ENCODE measurements at regions not wholly inside any gene's neighbourhood (a gene's known extent, or its start where the extent isn't known, plus 50 kb on each side); places are given as distances from the start of the nearest gene placed in this dataset.

DNA sequence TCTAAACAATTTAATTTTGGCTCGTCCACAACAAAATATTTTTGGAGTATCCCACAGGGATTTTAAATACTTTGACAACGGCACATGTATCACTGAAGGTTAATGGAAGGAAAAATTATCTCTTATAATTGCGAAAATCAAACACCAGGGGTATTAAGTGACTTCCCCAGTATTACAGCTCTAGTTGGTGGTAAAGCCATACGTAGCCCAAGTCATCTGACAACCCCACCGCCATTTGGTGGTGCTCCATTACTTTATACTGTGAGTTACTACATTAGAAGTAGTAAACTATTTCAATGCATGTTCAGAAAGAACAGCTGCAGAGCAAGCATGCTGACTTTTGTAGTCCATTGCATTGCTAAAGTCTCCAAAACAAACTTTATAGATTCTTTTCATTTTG is 179.7 kb downstream of the HGF start:
- no peak for TF ChIP-seq POU2F2 (IDR thresholded peaks at IDR 0.05; ENCODE audit: low read depth, low read length)
- TF ChIP-seq PAX5 (IDR thresholded peaks at IDR 0.05; ENCODE audit: insufficient read depth, low read length, severe bottlenecking), result no peak
- no peak for TF ChIP-seq POLR2AphosphoS5 (IDR thresholded peaks at IDR 0.05; ENCODE audit: low read depth, low read length)
- TF ChIP-seq POLR2A (IDR thresholded peaks at IDR 0.05; ENCODE audit: low read depth, low read length), result no peak
- no peak for TF ChIP-seq TAF1 (IDR thresholded peaks at IDR 0.05; ENCODE audit: low read depth, low read length)
- no peak for TF ChIP-seq SPI1 (IDR thresholded peaks at IDR 0.05; ENCODE audit: low read depth, low read length)
- no peak for DNase-seq (ENCODE audit: insufficient read length, low spot score)
- no peak for FAIRE-seq

DNA sequence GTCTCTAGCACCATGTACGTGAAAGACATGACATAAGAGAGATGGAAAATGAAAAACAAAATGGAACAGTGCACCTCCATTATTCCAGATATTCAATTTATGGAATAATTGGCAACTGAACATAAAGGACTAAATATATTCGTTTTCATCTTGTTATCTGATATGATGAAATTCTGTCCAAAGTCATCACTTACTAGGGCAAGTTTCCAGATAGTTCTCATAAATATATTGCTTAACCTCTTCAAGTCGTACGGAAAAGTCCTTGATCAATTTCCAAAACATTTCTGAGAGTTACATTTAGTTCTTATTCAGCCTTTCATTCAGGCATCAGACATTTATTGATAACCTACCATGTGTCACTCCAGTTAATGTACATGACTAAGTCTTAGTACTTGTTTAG is 185.2 kb downstream of the HGF start:
- FAIRE-seq (no peak), DNase-seq (ENCODE audit: insufficient read length, low spot score) (no peak)
- no peak for TF ChIP-seq SPI1 (IDR thresholded peaks at IDR 0.05; ENCODE audit: low read depth, low read length)
- TF ChIP-seq POU2F2 (IDR thresholded peaks at IDR 0.05; ENCODE audit: low read depth, low read length), result no peak
- TF ChIP-seq TAF1 (IDR thresholded peaks at IDR 0.05; ENCODE audit: low read depth, low read length), result no peak
- TF ChIP-seq PAX5 (IDR thresholded peaks at IDR 0.05; ENCODE audit: insufficient read depth, low read length, severe bottlenecking), result no peak
- no peak for TF ChIP-seq POLR2A (IDR thresholded peaks at IDR 0.05; ENCODE audit: low read depth, low read length)
- no peak for TF ChIP-seq POLR2AphosphoS5 (IDR thresholded peaks at IDR 0.05; ENCODE audit: low read depth, low read length)

DNA sequence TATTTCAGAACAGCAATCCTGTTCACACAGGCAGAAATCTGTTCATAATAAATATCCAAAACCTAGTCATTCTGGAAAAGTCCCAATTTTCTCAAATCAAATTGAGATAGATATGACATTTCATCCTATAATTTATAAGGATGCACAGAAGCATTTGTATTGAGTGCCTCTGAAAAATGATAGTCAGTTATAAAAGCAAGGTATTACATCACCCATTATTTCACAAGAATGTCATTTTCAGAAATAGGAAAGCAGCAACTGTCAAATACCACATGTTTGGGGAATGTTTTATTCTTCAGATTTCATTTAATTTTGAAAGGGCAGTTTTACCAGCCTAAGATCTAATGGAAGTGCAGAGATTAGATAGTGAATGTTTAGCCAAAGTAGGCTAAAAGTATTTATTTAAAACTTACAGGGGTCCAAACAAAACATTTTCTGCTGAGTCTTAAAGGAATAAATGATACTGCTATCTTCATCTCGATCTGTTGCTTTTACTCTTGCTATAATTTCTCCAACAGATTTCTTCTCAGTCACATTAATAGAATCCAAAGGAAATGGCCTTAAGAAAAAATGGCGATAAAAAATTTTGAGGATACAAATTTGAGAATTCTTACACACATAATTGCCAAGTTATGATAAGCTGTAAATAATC is 185.8 kb downstream of the HGF start:
- FAIRE-seq (no peak), DNase-seq (ENCODE audit: insufficient read length, low spot score) (no peak)
- no peak for TF ChIP-seq PAX5 (IDR thresholded peaks at IDR 0.05; ENCODE audit: insufficient read depth, low read length, severe bottlenecking)
- TF ChIP-seq TAF1 (IDR thresholded peaks at IDR 0.05; ENCODE audit: low read depth, low read length), result no peak
- TF ChIP-seq POLR2A (IDR thresholded peaks at IDR 0.05; ENCODE audit: low read depth, low read length), result no peak
- no peak for TF ChIP-seq SPI1 (IDR thresholded peaks at IDR 0.05; ENCODE audit: low read depth, low read length)
- no peak for TF ChIP-seq POLR2AphosphoS5 (IDR thresholded peaks at IDR 0.05; ENCODE audit: low read depth, low read length)

DNA sequence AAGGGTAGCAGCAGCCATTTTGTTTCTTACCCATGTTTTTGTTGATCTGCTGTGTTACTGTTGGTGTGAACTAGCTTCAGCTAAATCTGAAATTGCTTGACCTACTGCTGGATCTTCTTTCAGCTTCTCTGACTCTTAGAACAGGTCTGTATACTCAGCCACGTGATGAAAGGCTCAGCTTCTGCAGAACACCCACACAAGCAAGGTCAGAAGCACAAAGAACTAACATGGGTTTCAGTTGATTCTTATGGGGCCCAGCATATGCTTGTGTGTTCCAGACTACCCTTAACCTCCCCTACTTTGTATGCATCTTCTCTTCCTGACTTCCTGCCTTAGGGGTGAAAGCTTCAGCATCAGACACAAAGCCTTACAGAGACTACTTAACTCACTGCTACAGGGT is 186.8 kb downstream of the HGF start:
- FAIRE-seq, result no peak
- no peak for DNase-seq (ENCODE audit: insufficient read length, low spot score)
- TF ChIP-seq SPI1 (IDR thresholded peaks at IDR 0.05; ENCODE audit: low read depth, low read length), result no peak
- no peak for TF ChIP-seq POLR2AphosphoS5 (IDR thresholded peaks at IDR 0.05; ENCODE audit: low read depth, low read length)
- TF ChIP-seq POU2F2 (IDR thresholded peaks at IDR 0.05; ENCODE audit: low read depth, low read length), result no peak
- no peak for TF ChIP-seq PAX5 (IDR thresholded peaks at IDR 0.05; ENCODE audit: insufficient read depth, low read length, severe bottlenecking)
- no peak for TF ChIP-seq TAF1 (IDR thresholded peaks at IDR 0.05; ENCODE audit: low read depth, low read length)
- no peak for TF ChIP-seq POLR2A (IDR thresholded peaks at IDR 0.05; ENCODE audit: low read depth, low read length)

DNA sequence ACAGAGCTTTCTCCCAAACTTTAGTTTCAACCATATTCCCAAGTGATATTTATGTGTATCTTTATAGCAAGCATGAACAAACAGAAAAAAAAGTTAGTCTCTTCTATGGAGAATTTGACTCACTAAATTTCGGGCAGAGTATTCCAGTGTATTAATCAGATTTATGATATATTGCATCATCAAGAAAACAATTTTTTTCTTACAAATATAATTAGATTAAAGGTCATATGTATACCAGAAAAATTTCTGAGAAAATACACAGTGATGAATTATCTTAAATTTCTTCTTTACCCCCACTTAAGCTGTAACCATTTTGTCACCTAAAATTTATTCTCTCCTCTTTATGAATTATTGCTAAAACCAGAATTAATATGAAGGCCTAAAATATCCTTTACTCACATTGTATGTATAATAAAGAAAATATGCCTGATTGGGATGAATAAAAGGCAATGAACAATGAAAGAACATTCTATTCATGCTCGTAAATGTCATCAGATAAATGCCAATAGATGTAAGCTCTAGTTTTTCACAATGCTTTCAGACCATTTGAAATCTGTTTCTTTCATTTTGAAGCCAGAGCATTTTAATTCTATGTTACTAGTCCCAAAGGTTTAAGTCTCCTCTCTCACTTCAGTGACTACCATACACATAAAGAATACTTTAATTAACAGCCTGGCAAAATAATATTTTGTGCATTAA is 192.1 kb downstream of the HGF start:
- DNase-seq (ENCODE audit: insufficient read length, low spot score) (no peak), FAIRE-seq (no peak)
- no peak for TF ChIP-seq POLR2A (IDR thresholded peaks at IDR 0.05; ENCODE audit: low read depth, low read length)
- no peak for TF ChIP-seq SPI1 (IDR thresholded peaks at IDR 0.05; ENCODE audit: low read depth, low read length)
- TF ChIP-seq TAF1 (IDR thresholded peaks at IDR 0.05; ENCODE audit: low read depth, low read length), result no peak
- no peak for TF ChIP-seq PAX5 (IDR thresholded peaks at IDR 0.05; ENCODE audit: insufficient read depth, low read length, severe bottlenecking)
- TF ChIP-seq POLR2AphosphoS5 (IDR thresholded peaks at IDR 0.05; ENCODE audit: low read depth, low read length), result no peak
- no peak for TF ChIP-seq POU2F2 (IDR thresholded peaks at IDR 0.05; ENCODE audit: low read depth, low read length)

DNA sequence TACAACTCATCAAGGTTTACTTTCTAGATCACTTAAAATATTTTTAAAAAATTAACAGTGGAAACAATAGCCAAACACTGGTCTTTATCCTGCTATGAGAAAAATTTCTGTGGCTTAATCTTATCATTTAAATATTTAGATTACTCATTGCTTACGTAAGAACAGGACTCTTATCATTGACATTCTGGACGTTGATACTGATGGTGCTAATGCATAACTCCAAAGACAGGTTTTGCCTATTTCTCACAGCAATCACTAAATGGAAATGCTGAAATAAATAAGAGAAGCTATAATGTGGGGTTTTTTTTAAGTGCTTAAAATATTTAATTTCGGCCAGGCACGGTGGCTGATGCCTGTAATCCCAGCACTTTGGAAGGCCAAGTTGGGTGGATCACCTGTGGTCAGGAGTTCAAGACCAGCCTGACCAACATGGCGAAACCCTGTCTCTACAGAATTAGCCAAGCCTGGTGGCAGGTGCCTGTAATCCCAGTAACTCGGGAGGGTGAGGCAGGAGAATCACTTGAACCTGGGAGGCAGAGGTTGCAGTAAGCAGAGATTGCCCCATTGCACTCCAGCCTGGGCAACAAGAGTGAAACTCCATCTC is 195.0 kb downstream of the HGF start:
- no peak for TF ChIP-seq POU2F2 (IDR thresholded peaks at IDR 0.05; ENCODE audit: low read depth, low read length)
- TF ChIP-seq POLR2AphosphoS5 (IDR thresholded peaks at IDR 0.05; ENCODE audit: low read depth, low read length), result no peak
- TF ChIP-seq TAF1 (IDR thresholded peaks at IDR 0.05; ENCODE audit: low read depth, low read length), result no peak
- TF ChIP-seq PAX5 (IDR thresholded peaks at IDR 0.05; ENCODE audit: insufficient read depth, low read length, severe bottlenecking), result no peak
- no peak for TF ChIP-seq POLR2A (IDR thresholded peaks at IDR 0.05; ENCODE audit: low read depth, low read length)
- no peak for TF ChIP-seq SPI1 (IDR thresholded peaks at IDR 0.05; ENCODE audit: low read depth, low read length)
- no peak for FAIRE-seq
- DNase-seq (ENCODE audit: insufficient read length, low spot score), result no peak

DNA sequence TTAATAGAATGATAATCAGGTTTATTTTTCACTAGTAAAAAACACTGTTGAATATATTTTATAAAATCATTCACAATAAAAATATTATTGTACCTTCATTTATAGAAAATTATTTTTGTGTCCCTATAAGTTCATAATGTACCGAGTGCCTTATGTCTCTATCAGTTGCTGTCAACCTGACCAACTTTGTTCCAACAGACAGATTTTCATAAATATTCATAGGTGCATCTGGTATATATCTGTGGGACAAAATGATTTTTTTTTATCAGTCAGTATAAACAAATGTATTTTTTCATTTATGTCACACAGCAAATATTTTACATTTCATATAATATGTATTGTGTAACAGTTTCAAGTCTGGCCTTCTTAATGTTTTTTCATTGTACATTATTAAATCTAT is 195.9 kb downstream of the HGF start:
- TF ChIP-seq POLR2AphosphoS5 (IDR thresholded peaks at IDR 0.05; ENCODE audit: low read depth, low read length) (no peak), POLR2A (IDR thresholded peaks at IDR 0.05; ENCODE audit: low read depth, low read length) (no peak), SPI1 (IDR thresholded peaks at IDR 0.05; ENCODE audit: low read depth, low read length) (no peak), PAX5 (IDR thresholded peaks at IDR 0.05; ENCODE audit: insufficient read depth, low read length, severe bottlenecking) (no peak), TAF1 (IDR thresholded peaks at IDR 0.05; ENCODE audit: low read depth, low read length) (no peak), POU2F2 (IDR thresholded peaks at IDR 0.05; ENCODE audit: low read depth, low read length) (no peak)
- FAIRE-seq (no peak), DNase-seq (ENCODE audit: insufficient read length, low spot score) (no peak)

DNA sequence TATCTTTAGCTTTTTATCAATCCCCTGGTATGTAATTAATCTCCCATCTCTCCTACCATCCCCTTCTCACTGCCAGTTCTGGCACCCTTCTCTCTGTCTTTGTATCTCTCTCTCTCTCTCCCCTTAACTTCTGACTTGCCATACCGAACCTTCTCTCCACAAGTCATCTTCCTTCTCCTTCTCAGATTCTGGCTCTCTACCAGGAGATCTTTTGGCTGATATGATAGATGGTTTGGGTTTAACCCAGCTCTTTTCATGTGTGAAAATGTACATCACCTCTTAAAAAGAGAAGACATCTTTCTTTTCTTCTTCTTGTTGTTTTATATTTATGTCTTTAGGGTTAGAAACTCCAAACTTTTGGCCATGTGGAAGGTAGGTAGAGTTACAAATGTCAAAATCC is 196.7 kb downstream of the HGF start:
- TF ChIP-seq SPI1 (IDR thresholded peaks at IDR 0.05; ENCODE audit: low read depth, low read length) (no peak), TAF1 (IDR thresholded peaks at IDR 0.05; ENCODE audit: low read depth, low read length) (no peak), POU2F2 (IDR thresholded peaks at IDR 0.05; ENCODE audit: low read depth, low read length) (no peak), POLR2A (IDR thresholded peaks at IDR 0.05; ENCODE audit: low read depth, low read length) (no peak), PAX5 (IDR thresholded peaks at IDR 0.05; ENCODE audit: insufficient read depth, low read length, severe bottlenecking) (no peak), POLR2AphosphoS5 (IDR thresholded peaks at IDR 0.05; ENCODE audit: low read depth, low read length) (no peak)
- no peak for FAIRE-seq
- DNase-seq (ENCODE audit: insufficient read length, low spot score), result no peak

DNA sequence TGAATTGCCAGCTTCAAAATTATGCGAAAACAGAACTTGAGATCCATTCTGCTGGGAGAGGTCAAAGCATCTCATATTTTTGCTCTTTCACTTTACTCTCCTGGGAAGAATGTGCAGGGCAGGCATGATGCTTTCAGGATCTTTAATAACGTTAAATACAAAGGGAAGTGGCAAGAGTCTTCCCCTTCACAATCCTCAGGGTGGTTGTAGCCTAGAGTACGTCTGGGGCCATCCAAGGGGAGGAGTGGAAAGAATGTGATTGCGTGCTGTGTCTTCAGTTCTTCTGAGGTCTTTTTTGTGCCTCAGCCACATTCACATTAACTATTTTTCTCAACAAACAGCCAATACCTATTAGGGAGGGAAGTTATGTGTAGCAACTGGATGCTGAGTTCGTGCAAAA is 207.3 kb downstream of the HGF start:
- no peak for DNase-seq (ENCODE audit: insufficient read length, low spot score)
- TF ChIP-seq SPI1 (IDR thresholded peaks at IDR 0.05; ENCODE audit: low read depth, low read length), result no peak
- no peak for TF ChIP-seq PAX5 (IDR thresholded peaks at IDR 0.05; ENCODE audit: insufficient read depth, low read length, severe bottlenecking)
- no peak for FAIRE-seq
